Neuronal stem cell (in vitro differentiated cells): ENCODE measurements at regions not wholly inside any gene's neighbourhood (a gene's known extent, or its start where the extent isn't known, plus 50 kb on each side); places are given as distances from the start of the nearest gene placed in this dataset.

ENCODE experiments used
- DNase-seq: peaks from one replicate; pipeline ENCODE4 v3.0.0-alpha.2; 2013; ENCODE audit warnings: low spot score
- H2AFZ ChIP-seq: one replicate; pipeline ENCODE4 v1.6.1; 2013; ENCODE audit warnings: mild to moderate bottlenecking, low read length, inconsistent platforms
- H2AK5ac ChIP-seq: 2 replicates; pipeline ENCODE4 v1.6.1; 2013; ENCODE audit warnings: low read depth, mild to moderate bottlenecking, inconsistent platforms, low read length, moderate library complexity, mixed read lengths
- H2BK120ac ChIP-seq: 2 replicates; pipeline ENCODE4 v1.6.1; 2013; ENCODE audit warnings: low read depth, mild to moderate bottlenecking, inconsistent platforms, low read length, moderate library complexity, mixed read lengths
- H2BK12ac ChIP-seq: one replicate; pipeline ENCODE4 v1.6.1; 2013; ENCODE audit warnings: low read length, inconsistent platforms
- H2BK15ac ChIP-seq: 2 replicates; pipeline ENCODE4 v1.6.1; 2013; ENCODE audit warnings: mild to moderate bottlenecking, low read length, inconsistent platforms, mixed read lengths
- H2BK5ac ChIP-seq: one replicate; pipeline ENCODE4 v1.6.1; 2013; ENCODE audit warnings: inconsistent platforms, mild to moderate bottlenecking, low read length, moderate library complexity
- H3K14ac ChIP-seq: one replicate; pipeline ENCODE4 v1.6.1; 2013; ENCODE audit warnings: low read length, inconsistent platforms
- H3K18ac ChIP-seq: 2 replicates; pipeline ENCODE4 v1.6.1; 2013; ENCODE audit warnings: low read length, inconsistent platforms
- H3K23ac ChIP-seq: 2 replicates; pipeline ENCODE4 v1.6.1; 2013; ENCODE audit warnings: low read depth, mild to moderate bottlenecking, mixed read lengths, low read length, inconsistent platforms; ENCODE audit not compliant: poor library complexity
- H3K27ac ChIP-seq: replicated peaks from 3 replicates; pipeline ENCODE4 v1.5.1; 2013; ENCODE audit warnings: low read length, inconsistent platforms
- H3K27me3 ChIP-seq, 3 experiments: 2 replicates each; pipeline ENCODE4 v1.6.1; 2013; ENCODE audit warnings: low read length in 3 of 3, mild to moderate bottlenecking in 2 of 3, inconsistent platforms in 1 of 3, low read depth in 1 of 3, mixed read lengths in 1 of 3, moderate library complexity in 1 of 3; ENCODE audit not compliant: control insufficient read depth in 3 of 3, insufficient read depth in 3 of 3
- H3K36me3 ChIP-seq, 2 donors: replicated peaks in 1 of 2; 2 replicates each; pipeline ENCODE4 v1.6.1; 2013; ENCODE audit warnings: low read length in 2 of 2; ENCODE audit not compliant: control insufficient read depth in 2 of 2, insufficient read depth in 2 of 2
- H3K4ac ChIP-seq: 2 replicates; pipeline ENCODE4 v1.6.1; 2013; ENCODE audit warnings: inconsistent platforms, mild to moderate bottlenecking, low read length, moderate library complexity
- H3K4me1 ChIP-seq, 2 donors: 1 replicate in 1 of 2; 2 replicates in 1 of 2; pipeline ENCODE4 v1.6.1; 2013; ENCODE audit warnings: low read length in 2 of 2, low read depth in 1 of 2; ENCODE audit not compliant: control insufficient read depth in 2 of 2, insufficient read depth in 1 of 2
- H3K4me2 ChIP-seq: one replicate; pipeline ENCODE4 v1.6.1; 2013; ENCODE audit warnings: mild to moderate bottlenecking, low read length, inconsistent platforms; ENCODE audit not compliant: insufficient read depth, poor library complexity, severe bottlenecking
- H3K4me3 ChIP-seq, 2 donors: 2 replicates each; pipeline ENCODE4 v1.5.1; 2013; ENCODE audit warnings: low read length in 2 of 2, mild to moderate bottlenecking in 2 of 2, inconsistent platforms in 1 of 2, moderate library complexity in 1 of 2
- H3K79me1 ChIP-seq: one replicate; pipeline ENCODE4 v1.6.1; 2013; ENCODE audit warnings: low read depth, mild to moderate bottlenecking, inconsistent platforms, low read length, moderate library complexity
- H3K9ac ChIP-seq: one replicate; pipeline ENCODE4 v1.6.1; 2013; ENCODE audit warnings: mild to moderate bottlenecking, low read depth, low read length, inconsistent platforms; ENCODE audit not compliant: poor library complexity
- H3K9me3 ChIP-seq, 2 donors: replicated peaks in 1 of 2; 2 replicates each; pipeline versions ENCODE3 to v1.6.1; 2013; ENCODE audit warnings: low read length in 2 of 2, mild to moderate bottlenecking in 2 of 2, inconsistent platforms in 1 of 2, low read depth in 1 of 2, mixed read lengths in 1 of 2, moderate library complexity in 1 of 2; ENCODE audit not compliant: control insufficient read depth in 2 of 2, insufficient read depth in 1 of 2
- H4K8ac ChIP-seq: one replicate; pipeline ENCODE4 v1.6.1; 2013; ENCODE audit warnings: low read depth, mild to moderate bottlenecking, inconsistent platforms, low read length, moderate library complexity
- H4K91ac ChIP-seq: one replicate; pipeline ENCODE4 v1.6.1; 2013; ENCODE audit warnings: low read length, low read depth, mild to moderate bottlenecking, inconsistent platforms; ENCODE audit not compliant: poor library complexity
- WGBS, 2 donors: extraction: QIAGEN DNeasy Blood & Tissue Kit; methylation state at CpG; one replicate each; pipeline ENCODE4 v1.1.7; 2013; ENCODE audit warnings: missing lambda C conversion rate in 2 of 2, mixed read lengths in 1 of 2; ENCODE audit not compliant: insufficient read length in 2 of 2, insufficient replicate concordance in 1 of 2; ENCODE audit errors: extremely low coverage in 2 of 2; 5-methylcytosine and 5-hydroxymethylcytosine counted together

GRCh38 chr3:17910922-17911321, 168.5 kb upstream of the TBC1D5 start:
- no peak overlapping the region for H3K4me2 ChIP-seq
- no peaks in the 10 kb centered on the region for H3K36me3 ChIP-seq
- no peak overlapping the region for H2AFZ ChIP-seq
- no peak overlapping the region for H3K27ac ChIP-seq
- no peak overlapping the region for H3K4ac ChIP-seq
- no peak overlapping the region for H3K23ac ChIP-seq
- no peak overlapping the region for H4K8ac ChIP-seq
- no peak overlapping the region for H2BK15ac ChIP-seq
- H4K91ac ChIP-seq = no peak overlapping the region
- no CpG with 5 or more reads among the region's 1 CpG for WGBS, 2 donors
- DNase-seq = no peak
- no peaks in the 10 kb centered on the region for H3K27me3 ChIP-seq
- H3K4me3 ChIP-seq = no peak overlapping the region
- H2BK12ac ChIP-seq = no peak overlapping the region
- no peak overlapping the region for H3K14ac ChIP-seq
- H2BK5ac ChIP-seq = no peak overlapping the region
- H3K9me3 ChIP-seq = no peaks in the 10 kb centered on the region
- H3K18ac ChIP-seq = no peak overlapping the region
- H2BK120ac ChIP-seq = no peak overlapping the region
- no peak overlapping the region for H3K9ac ChIP-seq
- H2AK5ac ChIP-seq = no peak overlapping the region
- H3K4me1 ChIP-seq = no peaks in the 10 kb centered on the region
- H3K79me1 ChIP-seq = no peaks in the 10 kb centered on the region

- Histone ChIP-seq H3K9me3 (no peaks in the 10 kb centered on the region), H3K27me3 (no peaks in the 10 kb centered on the region), H4K91ac (no peak overlapping the region), H3K4ac (no peak overlapping the region), H3K4me2 (no peak overlapping the region), H2BK15ac (no peak overlapping the region), H2BK5ac (no peak overlapping the region), H3K9ac (no peak overlapping the region), H4K8ac (no peak overlapping the region), H3K4me1 (no peaks in the 10 kb centered on the region), H3K18ac (no peak overlapping the region), H3K23ac (no peak overlapping the region), H2BK120ac (no peak overlapping the region), H2AFZ (no peak overlapping the region), H2AK5ac (no peak overlapping the region), H3K4me3 (no peak overlapping the region), H3K79me1 (no peaks in the 10 kb centered on the region), H3K36me3 (no peaks in the 10 kb centered on the region), H3K14ac (no peak overlapping the region), H2BK12ac (no peak overlapping the region), H3K27ac (no peak overlapping the region)
- no peak for DNase-seq
- WGBS, 2 donors = no CpG with 5 or more reads among the region's 3 CpGs
Measured at GRCh38 chr3:17909714-17910113, 167.3 kb upstream of the TBC1D5 start.

- WGBS, 2 donors = no CpG with 5 or more reads among the region's 5 CpGs
- H3K27me3 ChIP-seq = no peaks in the 10 kb centered on the region
Measured at GRCh38 chr3:17908399-17909191, 166.2 kb upstream of the TBC1D5 start.

GRCh38 chr3:17905996-17906395, 163.6 kb upstream of the TBC1D5 start:
- no peak for DNase-seq
- H2BK15ac ChIP-seq = no peak overlapping the region
- no peaks in the 10 kb centered on the region for H3K36me3 ChIP-seq
- no peak overlapping the region for H3K9ac ChIP-seq
- H3K4me2 ChIP-seq = no peak overlapping the region
- H3K18ac ChIP-seq = no peak overlapping the region
- no peak overlapping the region for H4K91ac ChIP-seq
- no peaks in the 10 kb centered on the region for H3K27me3 ChIP-seq
- H2AK5ac ChIP-seq = no peak overlapping the region
- H3K4me1 ChIP-seq = peaks cover 0 to 1% of the 10 kb centered on the region in 2 donors
- no peak overlapping the region for H3K4ac ChIP-seq
- no peak overlapping the region for H2BK12ac ChIP-seq
- no peak overlapping the region for H3K14ac ChIP-seq
- no peaks in the 10 kb centered on the region for H3K79me1 ChIP-seq
- no peak overlapping the region for H2AFZ ChIP-seq
- H3K27ac ChIP-seq = no peak overlapping the region
- H4K8ac ChIP-seq = no peak overlapping the region
- no peak overlapping the region for H2BK120ac ChIP-seq
- WGBS, 2 donors = no CpG with 5 or more reads among the region's 2 CpGs
- H3K9me3 ChIP-seq = no peaks in the 10 kb centered on the region
- no peak overlapping the region for H3K23ac ChIP-seq
- H2BK5ac ChIP-seq = no peak overlapping the region
- H3K4me3 ChIP-seq = no peak overlapping the region

More at GRCh38 chr3:17908399-17909191, 166.2 kb upstream of the TBC1D5 start:
- no peak overlapping the region for H4K91ac ChIP-seq
- H3K9ac ChIP-seq = no peak overlapping the region
- no peak for DNase-seq
- H4K8ac ChIP-seq = no peak overlapping the region
- no peak overlapping the region for H3K23ac ChIP-seq
- H2AK5ac ChIP-seq = no peak overlapping the region
- no peak overlapping the region for H3K14ac ChIP-seq
- H3K18ac ChIP-seq = no peak overlapping the region
- H3K4me3 ChIP-seq = no peak overlapping the region
- H2AFZ ChIP-seq = no peak overlapping the region
- H2BK15ac ChIP-seq = no peak overlapping the region
- H3K79me1 ChIP-seq = no peaks in the 10 kb centered on the region
- no peak overlapping the region for H3K4ac ChIP-seq
- H3K9me3 ChIP-seq = no peaks in the 10 kb centered on the region
- no peak overlapping the region for H2BK12ac ChIP-seq
- H2BK120ac ChIP-seq = no peak overlapping the region
- H3K27ac ChIP-seq = no peak overlapping the region
- H3K4me1 ChIP-seq = no peaks in the 10 kb centered on the region
- no peaks in the 10 kb centered on the region for H3K36me3 ChIP-seq
- no peak overlapping the region for H2BK5ac ChIP-seq
- H3K4me2 ChIP-seq = no peak overlapping the region
